ENCODE measurements at regions not wholly inside any gene's neighbourhood (a gene's known extent, or its start where the extent isn't known, plus 50 kb on each side); places are given as distances from the start of the nearest gene placed in this dataset.

- TF ChIP-seq CTCF (IDR thresholded peaks at IDR 0.05), result no peak
- no peak for DNase-seq
- intact Hi-C loops (cut with DNase I), result no loop called here
- Histone ChIP-seq H3K27me3 (no peaks in the 10 kb centered on the region), H3K9me3 (no peaks in the 10 kb centered on the region), H3K27ac (no peak overlapping the region), H3K36me3 (no peaks in the 10 kb centered on the region), H3K4me1 (no peaks in the 10 kb centered on the region), H3K4me3 (no peak overlapping the region)
- WGBS, 2 donors, result 78 to 95% methylated on average over 3 of the region's 3 CpGs
- ATAC-seq, result no peak
Observed at GRCh38 chr13:105530468-105530867, 1005.0 kb downstream of the EFNB2 start.

DNA sequence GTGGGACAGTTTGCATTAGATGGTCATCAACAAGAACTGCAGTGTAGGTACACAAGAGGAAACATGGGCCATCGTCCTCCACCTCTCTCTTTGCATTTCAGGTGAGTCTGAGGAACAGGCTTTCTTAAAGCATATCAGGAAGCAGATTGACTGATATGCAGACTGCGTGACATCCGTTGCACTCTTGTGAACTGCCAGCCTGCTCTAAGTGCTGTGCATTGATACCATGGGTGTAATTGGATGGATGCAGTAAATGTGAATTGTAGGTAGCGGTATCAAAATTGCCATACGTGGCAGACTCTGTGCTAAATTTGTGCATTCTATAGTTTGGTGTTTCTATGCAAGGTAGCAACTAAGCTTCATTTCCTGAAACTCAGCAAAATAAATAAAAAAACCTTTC is 1008.3 kb downstream of the EFNB2 start:
- no peak for DNase-seq
- Histone ChIP-seq H3K4me1 (no peaks in the 10 kb centered on the region), H3K27ac (no peak overlapping the region), H3K36me3 (no peaks in the 10 kb centered on the region), H3K9me3 (no peaks in the 10 kb centered on the region), H3K27me3 (no peaks in the 10 kb centered on the region), H3K4me3 (no peak overlapping the region)
- no peak for ATAC-seq
- intact Hi-C loops (cut with DNase I), result no loop called here
- TF ChIP-seq CTCF (IDR thresholded peaks at IDR 0.05), result no peak
- WGBS, 2 donors, result 87 to 92% methylated on average over 5 of the region's 5 CpGs

DNA sequence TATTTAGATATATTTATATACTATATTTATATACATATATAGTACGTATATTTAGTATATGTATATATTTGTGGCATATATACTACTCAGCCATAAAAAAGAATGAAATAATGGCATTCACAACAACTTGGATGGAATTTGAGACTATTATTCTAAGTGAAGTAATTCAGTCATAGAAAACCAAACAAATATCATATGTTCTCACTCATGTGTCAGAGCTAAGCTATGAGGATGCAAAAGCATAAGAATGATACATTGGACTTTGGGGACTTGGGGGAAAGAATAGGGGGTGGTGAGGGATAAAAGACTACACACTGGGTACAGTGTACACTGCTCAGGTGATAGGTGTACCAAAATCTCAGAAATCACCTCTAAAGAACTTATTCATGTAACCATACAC is 1015.7 kb downstream of the EFNB2 start:
- Histone ChIP-seq H3K4me3 (no peak overlapping the region), H3K27me3 (no peaks in the 10 kb centered on the region), H3K27ac (no peak overlapping the region), H3K36me3 (no peaks in the 10 kb centered on the region), H3K9me3 (no peaks in the 10 kb centered on the region), H3K4me1 (no peaks in the 10 kb centered on the region)
- intact Hi-C loops (cut with DNase I), result no loop called here
- 95 to 100% methylated on average over 1 of the region's 1 CpG for WGBS, 2 donors
- DNase-seq (no peak), ATAC-seq (no peak)
- no peak for TF ChIP-seq CTCF (IDR thresholded peaks at IDR 0.05)

DNA sequence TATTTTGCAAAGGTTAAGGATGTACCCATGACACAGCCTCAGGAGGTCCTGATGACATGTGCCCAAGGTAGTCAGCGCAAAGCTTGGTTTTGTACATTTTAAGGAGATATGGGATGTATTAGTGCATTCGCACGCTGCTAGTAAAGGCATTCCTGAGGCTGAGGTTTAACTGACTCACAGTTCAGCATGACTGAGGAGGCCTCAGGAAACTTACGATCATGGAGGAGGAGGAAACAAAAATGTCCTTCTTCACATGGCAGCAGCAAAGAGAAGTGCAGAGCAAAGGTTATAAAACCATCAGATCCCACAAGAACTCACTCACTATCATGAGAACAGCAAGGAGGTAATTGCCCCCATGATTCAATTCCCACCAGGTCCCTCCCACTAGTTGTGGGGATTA is 1017.4 kb downstream of the EFNB2 start:
- H3K27me3 ChIP-seq, result no peaks in the 10 kb centered on the region
- DNase-seq (no peak), ATAC-seq (no peak)
- 96 to 98% methylated on average over 4 of the region's 4 CpGs for WGBS, 2 donors
- H3K36me3 ChIP-seq, result no peaks in the 10 kb centered on the region
- no peak overlapping the region for H3K27ac ChIP-seq
- no peak overlapping the region for H3K4me3 ChIP-seq
- H3K9me3 ChIP-seq, result no peaks in the 10 kb centered on the region
- no peaks in the 10 kb centered on the region for H3K4me1 ChIP-seq
- no peak for TF ChIP-seq CTCF (IDR thresholded peaks at IDR 0.05)
- intact Hi-C loops (cut with DNase I), result no loop called here

DNA sequence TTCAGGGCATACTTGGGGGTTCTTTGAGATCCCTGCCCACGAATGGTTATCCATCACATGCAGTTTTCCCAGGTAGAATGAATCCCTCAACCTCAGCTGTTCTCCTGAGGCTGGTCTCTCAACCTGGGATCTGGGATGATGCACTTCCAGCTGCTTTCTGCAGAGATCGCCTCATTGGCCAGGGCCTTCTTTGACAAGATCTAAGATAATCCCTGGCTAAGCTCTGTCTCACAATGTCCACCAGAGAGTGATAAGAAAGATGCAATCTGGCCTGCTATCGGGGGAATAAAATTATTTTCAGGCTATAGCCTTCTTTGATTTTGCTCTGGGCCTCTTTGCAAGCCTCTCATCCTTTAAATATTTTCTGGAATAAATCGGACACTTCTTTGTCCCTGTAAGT is 1021.1 kb downstream of the EFNB2 start:
- intact Hi-C loops (cut with DNase I), result no loop called here
- Histone ChIP-seq H3K9me3 (no peaks in the 10 kb centered on the region), H3K4me1 (no peaks in the 10 kb centered on the region), H3K4me3 (no peak overlapping the region), H3K36me3 (no peaks in the 10 kb centered on the region), H3K27me3 (no peaks in the 10 kb centered on the region), H3K27ac (no peak overlapping the region)
- WGBS, 2 donors, result 89 to 94% methylated on average over 4 of the region's 4 CpGs
- ATAC-seq, result no peak
- DNase-seq, result no peak
- TF ChIP-seq CTCF (IDR thresholded peaks at IDR 0.05), result no peak
